ENCODE measurements at regions not wholly inside any gene's neighbourhood (a gene's known extent, or its start where the extent isn't known, plus 50 kb on each side); places are given as distances from the start of the nearest gene placed in this dataset.

DNA sequence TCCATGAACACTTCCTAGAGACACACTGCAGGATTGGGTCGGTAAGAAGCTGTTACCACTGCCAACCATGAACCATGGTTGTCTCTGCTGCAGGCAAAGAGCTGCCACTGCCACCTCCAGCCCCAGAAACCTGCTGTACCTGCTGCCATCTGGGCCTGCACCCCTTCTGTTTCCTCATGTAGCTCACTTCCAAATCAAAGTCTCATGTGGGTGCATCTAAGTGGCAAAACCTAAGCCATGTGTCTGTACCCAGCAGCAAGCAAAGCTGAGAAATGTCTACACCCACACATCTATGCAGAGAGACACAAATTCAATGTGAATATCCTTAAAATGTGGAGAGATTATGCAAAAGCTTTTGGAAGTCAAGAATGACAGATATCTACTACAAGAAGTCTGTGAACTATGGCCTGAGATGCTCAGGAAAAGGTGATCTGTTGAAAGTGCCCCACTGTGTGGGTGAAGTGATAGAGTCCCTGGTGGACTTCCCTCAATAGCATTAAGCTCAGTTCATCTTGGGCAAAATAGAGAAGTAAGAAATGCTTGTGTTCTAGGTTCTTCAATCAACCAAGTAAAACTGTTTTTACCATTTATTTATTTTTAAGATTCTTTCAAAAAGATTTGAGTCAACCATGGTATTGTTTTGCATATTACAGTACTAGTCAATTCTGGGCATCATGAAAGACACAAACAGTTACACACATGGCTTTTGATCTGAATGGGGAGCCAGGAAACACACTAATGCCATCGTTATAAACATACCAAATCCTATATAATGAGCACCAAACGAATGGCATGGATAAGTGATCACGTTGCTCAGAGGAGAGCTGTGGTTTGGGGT is 64.4 kb downstream of the FOS start:
- TF ChIP-seq, protein P1, sequence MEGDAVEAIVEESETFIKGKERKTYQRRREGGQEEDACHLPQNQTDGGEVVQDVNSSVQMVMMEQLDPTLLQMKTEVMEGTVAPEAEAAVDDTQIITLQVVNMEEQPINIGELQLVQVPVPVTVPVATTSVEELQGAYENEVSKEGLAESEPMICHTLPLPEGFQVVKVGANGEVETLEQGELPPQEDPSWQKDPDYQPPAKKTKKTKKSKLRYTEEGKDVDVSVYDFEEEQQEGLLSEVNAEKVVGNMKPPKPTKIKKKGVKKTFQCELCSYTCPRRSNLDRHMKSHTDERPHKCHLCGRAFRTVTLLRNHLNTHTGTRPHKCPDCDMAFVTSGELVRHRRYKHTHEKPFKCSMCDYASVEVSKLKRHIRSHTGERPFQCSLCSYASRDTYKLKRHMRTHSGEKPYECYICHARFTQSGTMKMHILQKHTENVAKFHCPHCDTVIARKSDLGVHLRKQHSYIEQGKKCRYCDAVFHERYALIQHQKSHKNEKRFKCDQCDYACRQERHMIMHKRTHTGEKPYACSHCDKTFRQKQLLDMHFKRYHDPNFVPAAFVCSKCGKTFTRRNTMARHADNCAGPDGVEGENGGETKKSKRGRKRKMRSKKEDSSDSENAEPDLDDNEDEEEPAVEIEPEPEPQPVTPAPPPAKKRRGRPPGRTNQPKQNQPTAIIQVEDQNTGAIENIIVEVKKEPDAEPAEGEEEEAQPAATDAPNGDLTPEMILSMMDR (conservative IDR thresholded peaks at IDR 0.05 in 1 of 2, IDR thresholded peaks at IDR 0.05 in 1 of 2; ENCODE audit: extremely low read depth in 1 of 2, insufficient read depth in 1 of 2, low read depth in 1 of 2, low read length in 2 of 2), result no peak
- TF ChIP-seq EZH2 (IDR thresholded peaks at IDR 0.05; ENCODE audit: borderline replicate concordance, low read length), result no peak
